ENCODE measurements at regions not wholly inside any gene's neighbourhood (a gene's known extent, or its start where the extent isn't known, plus 50 kb on each side); places are given as distances from the start of the nearest gene placed in this dataset.

- no peak overlapping the region for H3K4me3 Mint-ChIP-seq
Observed at GRCh38 chr10:57815949-57816348, 451.7 kb downstream of the IPMK start.

DNA sequence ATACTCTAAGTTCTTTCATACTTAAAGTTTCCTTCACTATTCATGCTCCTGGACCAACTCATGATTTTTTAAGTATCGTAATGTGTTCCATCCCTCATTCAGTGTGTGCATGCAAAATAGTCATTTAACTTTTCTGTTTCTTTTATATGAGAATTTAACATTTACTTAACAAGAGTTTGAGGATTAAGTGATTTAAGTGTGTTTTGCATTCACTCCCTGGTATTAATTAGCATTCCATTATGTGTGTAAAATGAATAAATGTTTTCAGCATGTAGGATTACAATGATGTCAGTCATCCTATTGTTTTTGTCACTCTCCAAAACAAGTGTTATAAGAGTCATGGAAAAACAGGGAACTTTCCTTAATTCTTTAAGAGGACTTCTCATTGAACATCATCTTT lies 457.7 kb downstream of the IPMK start:
- Mint-ChIP-seq H3K4me3 (no peak overlapping the region), H3K27me3 (no peaks in the 10 kb centered on the region), H3K4me1 (no peaks in the 10 kb centered on the region), H3K9me3 (no peaks in the 10 kb centered on the region), H3K27ac (no peak overlapping the region), H3K36me3 (no peaks in the 10 kb centered on the region)
- ATAC-seq (replicated peaks), result no peak
- no peak for DNase-seq

More at GRCh38 chr10:57815949-57816348, 451.7 kb downstream of the IPMK start:
- DNase-seq (no peak), ATAC-seq (replicated peaks) (no peak)
- no peak overlapping the region for H3K27ac Mint-ChIP-seq
- H3K36me3 Mint-ChIP-seq, result no peaks in the 10 kb centered on the region
- H3K4me1 Mint-ChIP-seq, result no peaks in the 10 kb centered on the region
- H3K27me3 Mint-ChIP-seq, result no peaks in the 10 kb centered on the region
- H3K9me3 Mint-ChIP-seq, result peaks cover 0 to 2% of the 10 kb centered on the region in 2 donors

DNA sequence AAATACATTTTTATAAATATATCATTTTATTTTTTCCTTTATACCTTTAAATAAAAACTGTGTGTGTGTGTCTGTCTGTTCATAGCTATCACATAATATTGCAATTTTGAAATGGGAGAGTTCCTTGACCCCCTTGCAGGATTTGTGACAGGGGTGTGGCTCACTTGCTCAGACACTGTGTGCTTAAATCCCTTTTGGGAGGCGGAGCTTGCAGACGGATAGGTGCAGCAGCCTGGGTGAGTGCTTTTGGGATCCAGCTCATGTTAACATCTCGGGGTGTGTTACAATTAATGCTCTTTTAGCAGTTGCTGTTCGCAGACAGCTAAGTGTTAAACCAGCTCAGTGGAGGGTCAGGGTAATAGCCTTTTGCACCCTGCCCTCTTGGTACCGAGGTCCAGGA lies 459.8 kb downstream of the IPMK start:
- H3K36me3 Mint-ChIP-seq, result no peaks in the 10 kb centered on the region

DNA sequence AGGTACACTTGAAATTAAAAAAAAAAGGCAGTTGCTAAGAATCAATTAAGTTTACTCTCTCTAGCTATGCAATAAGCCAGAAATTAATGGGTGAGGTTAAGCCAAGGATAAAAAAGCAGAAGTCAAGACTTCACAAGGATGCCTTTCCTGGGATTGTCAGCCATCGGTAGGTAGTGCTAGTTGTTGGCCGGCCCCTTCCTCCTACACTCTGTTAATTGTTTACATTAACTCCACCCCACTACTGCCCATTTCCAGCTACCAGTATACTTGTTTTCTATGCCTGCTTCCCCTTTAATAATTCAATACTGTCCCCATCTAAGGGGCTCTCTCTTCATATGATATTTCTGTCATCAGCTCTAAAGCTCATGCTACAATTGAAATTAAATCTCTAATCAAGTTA lies 461.0 kb downstream of the IPMK start:
- Mint-ChIP-seq H3K9me3 (no peaks in the 10 kb centered on the region), H3K27ac (no peak overlapping the region), H3K4me1 (no peaks in the 10 kb centered on the region), H3K27me3 (no peaks in the 10 kb centered on the region), H3K4me3 (no peak overlapping the region), H3K36me3 (no peaks in the 10 kb centered on the region)
- ATAC-seq (replicated peaks), result no peak
- no peak for DNase-seq

More for the DNA sequence above, 459.8 kb downstream of the IPMK start:
- Mint-ChIP-seq H3K27me3 (no peaks in the 10 kb centered on the region), H3K4me1 (no peaks in the 10 kb centered on the region), H3K4me3 (no peak overlapping the region), H3K9me3 (no peaks in the 10 kb centered on the region), H3K27ac (no peak overlapping the region)
- ATAC-seq (replicated peaks), result no peak
- no peak for DNase-seq

GRCh38 chr10:57799625-57800024 lies 468.1 kb downstream of the IPMK start:
- no peaks in the 10 kb centered on the region for H3K27me3 Mint-ChIP-seq
- H3K9me3 Mint-ChIP-seq, result no peaks in the 10 kb centered on the region
- no peak for DNase-seq
- H3K4me3 Mint-ChIP-seq, result no peak overlapping the region
- H3K4me1 Mint-ChIP-seq, result no peaks in the 10 kb centered on the region
- no peak for ATAC-seq (replicated peaks)
- no peaks in the 10 kb centered on the region for H3K36me3 Mint-ChIP-seq
- H3K27ac Mint-ChIP-seq, result no peak overlapping the region

DNA sequence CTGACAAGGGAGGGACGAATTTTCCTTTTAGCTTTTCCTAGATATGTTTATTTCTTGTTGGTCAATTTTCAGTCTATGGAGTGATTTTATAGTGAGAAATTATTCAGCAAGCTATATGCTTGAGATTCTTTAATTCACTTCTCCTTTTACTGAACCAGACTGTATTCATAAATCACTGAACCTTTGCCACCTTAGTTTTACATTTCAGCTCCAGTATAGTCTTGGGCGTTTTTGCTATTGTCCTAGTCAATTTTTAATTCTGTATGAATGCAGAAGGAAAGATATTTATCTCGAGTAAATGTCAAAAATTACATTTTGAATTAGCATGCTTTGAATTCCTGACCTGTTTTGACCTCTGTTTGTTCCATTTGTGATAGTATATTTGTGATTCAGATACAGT lies 468.9 kb downstream of the IPMK start:
- ATAC-seq (replicated peaks) (no peak), DNase-seq (no peak)
- H3K9me3 Mint-ChIP-seq, result no peaks in the 10 kb centered on the region
- H3K4me3 Mint-ChIP-seq, result no peak overlapping the region
- H3K27ac Mint-ChIP-seq, result no peak overlapping the region
- H3K36me3 Mint-ChIP-seq, result no peaks in the 10 kb centered on the region
- no peaks in the 10 kb centered on the region for H3K27me3 Mint-ChIP-seq
- no peaks in the 10 kb centered on the region for H3K4me1 Mint-ChIP-seq

GRCh38 chr10:57791546-57791945 lies 476.1 kb downstream of the IPMK start:
- Mint-ChIP-seq H3K9me3 (no peaks in the 10 kb centered on the region), H3K36me3 (no peaks in the 10 kb centered on the region), H3K27ac (no peak overlapping the region), H3K27me3 (no peaks in the 10 kb centered on the region), H3K4me1 (no peaks in the 10 kb centered on the region), H3K4me3 (no peak overlapping the region)
- ATAC-seq (replicated peaks) (no peak), DNase-seq (no peak)

DNA sequence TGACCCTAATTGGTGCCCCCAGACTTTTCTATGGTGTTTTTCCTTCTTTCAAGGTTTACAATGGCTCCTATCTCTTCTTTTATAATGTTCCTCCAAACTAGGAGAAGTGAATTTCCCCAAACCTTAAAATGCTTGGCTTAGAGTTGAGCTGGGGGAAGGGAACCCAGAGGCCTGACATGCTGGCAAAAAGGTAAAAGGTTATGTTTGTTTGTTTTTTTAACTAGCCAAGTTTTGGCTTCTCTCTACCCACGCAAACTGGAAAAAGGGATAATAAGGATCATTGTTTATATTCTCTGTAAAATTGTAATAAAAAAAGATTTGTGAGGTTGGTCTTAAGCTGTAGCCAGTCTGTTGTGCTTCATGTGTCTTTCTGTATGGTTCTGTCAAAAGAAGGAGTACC lies 477.0 kb downstream of the IPMK start:
- Mint-ChIP-seq H3K36me3 (no peaks in the 10 kb centered on the region), H3K4me3 (no peak overlapping the region), H3K9me3 (no peaks in the 10 kb centered on the region), H3K27me3 (no peaks in the 10 kb centered on the region), H3K27ac (no peak overlapping the region), H3K4me1 (no peaks in the 10 kb centered on the region)
- ATAC-seq (replicated peaks), result no peak
- no peak for DNase-seq

GRCh38 chr10:57788117-57788516 lies 479.6 kb downstream of the IPMK start:
- no peaks in the 10 kb centered on the region for H3K36me3 Mint-ChIP-seq
- no peak for ATAC-seq (replicated peaks)
- H3K4me3 Mint-ChIP-seq, result no peak overlapping the region
- no peak overlapping the region for H3K27ac Mint-ChIP-seq
- H3K4me1 Mint-ChIP-seq, result no peaks in the 10 kb centered on the region
- no peaks in the 10 kb centered on the region for H3K9me3 Mint-ChIP-seq
- DNase-seq, result no peak
- H3K27me3 Mint-ChIP-seq, result no peaks in the 10 kb centered on the region

GRCh38 chr10:57786850-57787750 lies 480.6 kb downstream of the IPMK start:
- no peak for ATAC-seq (replicated peaks)
- H3K4me3 Mint-ChIP-seq, result no peak overlapping the region
- no peaks in the 10 kb centered on the region for H3K36me3 Mint-ChIP-seq
- H3K27me3 Mint-ChIP-seq, result no peaks in the 10 kb centered on the region
- no peak overlapping the region for H3K27ac Mint-ChIP-seq
- no peaks in the 10 kb centered on the region for H3K4me1 Mint-ChIP-seq
- H3K9me3 Mint-ChIP-seq, result no peaks in the 10 kb centered on the region
- no peak for DNase-seq

- Mint-ChIP-seq H3K9me3 (no peaks in the 10 kb centered on the region), H3K27ac (no peak overlapping the region), H3K4me1 (no peaks in the 10 kb centered on the region), H3K27me3 (no peaks in the 10 kb centered on the region), H3K36me3 (no peaks in the 10 kb centered on the region), H3K4me3 (no peak overlapping the region)
- no peak for ATAC-seq (replicated peaks)
- DNase-seq, result no peak
Observed at GRCh38 chr10:57786331-57786730, 481.4 kb downstream of the IPMK start.

DNA sequence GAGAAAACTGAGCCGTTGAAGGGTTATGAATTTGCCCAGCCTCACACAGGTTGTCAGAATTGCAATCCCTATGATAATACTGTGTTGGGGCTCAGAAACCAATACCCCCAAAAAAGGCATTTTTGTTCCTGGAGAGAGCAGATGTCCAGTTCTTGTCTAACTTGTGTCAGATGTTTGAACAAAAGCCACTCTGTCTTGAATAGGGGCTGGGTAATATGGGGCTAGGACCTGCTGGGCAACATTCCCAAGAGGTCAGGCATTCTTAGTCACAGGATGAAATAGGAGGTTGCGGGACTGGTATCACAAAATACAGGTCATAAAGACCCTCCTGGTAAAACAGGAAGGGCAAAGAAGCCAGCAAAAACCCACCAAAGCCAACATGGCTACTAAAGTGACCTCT lies 482.1 kb downstream of the IPMK start:
- H3K27me3 Mint-ChIP-seq, result no peaks in the 10 kb centered on the region
- ATAC-seq (replicated peaks), result no peak
- H3K27ac Mint-ChIP-seq, result no peak overlapping the region
- no peaks in the 10 kb centered on the region for H3K9me3 Mint-ChIP-seq
- no peak overlapping the region for H3K4me3 Mint-ChIP-seq
- no peaks in the 10 kb centered on the region for H3K36me3 Mint-ChIP-seq
- DNase-seq, result no peak
- no peaks in the 10 kb centered on the region for H3K4me1 Mint-ChIP-seq

- Mint-ChIP-seq H3K9me3 (no peaks in the 10 kb centered on the region), H3K27me3 (no peaks in the 10 kb centered on the region), H3K27ac (no peak overlapping the region), H3K36me3 (no peaks in the 10 kb centered on the region), H3K4me3 (no peak overlapping the region), H3K4me1 (no peaks in the 10 kb centered on the region)
- DNase-seq (no peak), ATAC-seq (replicated peaks) (no peak)
Observed at GRCh38 chr10:57785068-57785467, 482.6 kb downstream of the IPMK start.

DNA sequence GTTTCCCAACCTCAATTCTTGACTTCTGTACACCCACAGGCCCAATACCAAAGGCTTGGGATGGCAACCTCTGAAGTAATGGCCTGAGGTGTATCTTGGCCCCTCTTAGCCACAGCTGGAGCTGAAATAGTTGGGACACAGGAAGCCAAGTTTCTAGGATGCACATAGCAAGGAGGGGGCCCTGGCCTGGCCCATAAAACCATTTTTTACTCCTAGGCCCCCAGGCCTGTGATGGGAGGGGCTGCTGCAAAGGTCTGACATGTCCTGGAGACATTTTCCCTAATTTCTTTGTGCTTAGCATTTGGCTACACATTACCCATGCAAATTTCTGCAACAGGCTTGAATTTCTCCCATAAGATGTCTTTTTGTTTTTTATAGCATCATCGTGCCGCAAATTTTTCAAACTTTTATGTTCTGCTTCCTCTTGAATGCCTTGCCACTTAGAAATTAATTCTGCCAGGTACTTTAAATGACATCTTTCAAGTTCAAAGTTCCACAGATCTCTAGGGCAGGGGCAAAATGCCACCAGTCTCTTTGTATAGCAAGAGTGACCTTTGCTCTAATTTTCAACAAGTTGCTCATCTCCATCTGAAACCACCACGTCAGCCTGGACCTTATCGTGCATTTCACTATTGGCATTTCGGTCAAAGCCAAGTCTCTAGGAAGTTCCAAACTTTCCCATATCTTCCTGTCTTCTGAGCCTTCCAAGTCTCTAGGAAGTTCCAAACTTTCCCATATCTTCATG lies 490.8 kb downstream of the IPMK start:
- no peaks in the 10 kb centered on the region for H3K36me3 Mint-ChIP-seq
- ATAC-seq (replicated peaks) (no peak), DNase-seq (no peak)
- H3K27me3 Mint-ChIP-seq, result no peaks in the 10 kb centered on the region
- H3K27ac Mint-ChIP-seq, result no peak overlapping the region
- no peaks in the 10 kb centered on the region for H3K4me1 Mint-ChIP-seq
- H3K9me3 Mint-ChIP-seq, result peaks cover 12 to 17% of the 10 kb centered on the region in 2 donors
- no peak overlapping the region for H3K4me3 Mint-ChIP-seq

GRCh38 chr10:57775250-57775649 lies 492.4 kb downstream of the IPMK start:
- Mint-ChIP-seq H3K9me3 (peaks cover 12 to 17% of the 10 kb centered on the region in 2 donors), H3K27me3 (no peaks in the 10 kb centered on the region), H3K27ac (no peak overlapping the region), H3K36me3 (no peaks in the 10 kb centered on the region), H3K4me3 (no peak overlapping the region), H3K4me1 (no peaks in the 10 kb centered on the region)
- no peak for ATAC-seq (replicated peaks)
- no peak for DNase-seq
